ENCODE measurements at regions not wholly inside any gene's neighbourhood (a gene's known extent, or its start where the extent isn't known, plus 50 kb on each side); places are given as distances from the start of the nearest gene placed in this dataset.

GRCh38 chr13:103671547-103671946, 605.3 kb upstream of the SLC10A2 start:
- TF ChIP-seq POLR2A (IDR thresholded peaks at IDR 0.05) (no peak), CTCF (IDR thresholded peaks at IDR 0.05) (no peak)

Measured in thyroid gland (tissue), 4 donors.